ENCODE measurements at regions not wholly inside any gene's neighbourhood (a gene's known extent, or its start where the extent isn't known, plus 50 kb on each side); places are given as distances from the start of the nearest gene placed in this dataset.

GRCh38 chr5:91464886-91465646, 81.9 kb upstream of the ARRDC3 start:
- Histone ChIP-seq H3K27me3 (ENCODE audit: control insufficient read depth, insufficient read depth, low read length) (no peaks in the 10 kb centered on the region), H4K20me1 (ENCODE audit: control insufficient read depth, extremely low read depth, insufficient read depth, low read length) (no peaks in the 10 kb centered on the region), H3K27ac (ENCODE audit: insufficient read depth, low read length) (no peak overlapping the region), H3K4me1 (ENCODE audit: control insufficient read depth, extremely low read depth, insufficient read depth, low read length) (no peaks in the 10 kb centered on the region), H3K36me3 (ENCODE audit: control insufficient read depth, insufficient read depth, low read length) (no peaks in the 10 kb centered on the region), H3K9me3 (ENCODE audit: control insufficient read depth, insufficient read depth, low read depth, low read length) (no peaks in the 10 kb centered on the region), H3K79me2 (ENCODE audit: control insufficient read depth, insufficient read depth, low read length) (no peaks in the 10 kb centered on the region), H3K9ac (ENCODE audit: insufficient read depth, low read length) (no peak overlapping the region), H2AFZ (ENCODE audit: low read length) (no peak overlapping the region), H3K4me2 (ENCODE audit: extremely low read depth, insufficient read depth, low read length) (no peak overlapping the region), H3K4me3 (replicated peaks in 1 of 4; ENCODE audit: control extremely low read depth in 1 of 4, insufficient read depth in 1 of 4, low read depth in 3 of 4, low read length in 4 of 4) (no peak overlapping the region)
- TF ChIP-seq CTCF (conservative IDR thresholded peaks at IDR 0.05 in 1 of 2, IDR thresholded peaks at IDR 0.05 in 1 of 2; ENCODE audit: low read depth in 1 of 2, low read length in 2 of 2) = no peak
- TF ChIP-seq EZH2 (IDR thresholded peaks at IDR 0.05; ENCODE audit: low read length, missing control alignments) = no peak
- peak in 1 of 2 donors; percentile 15 for DNase-seq (ENCODE audit: low read depth in 2 of 2)

- Histone ChIP-seq H3K27me3 (ENCODE audit: control insufficient read depth, insufficient read depth, low read length) (no peaks in the 10 kb centered on the region), H3K4me2 (ENCODE audit: extremely low read depth, insufficient read depth, low read length) (no peak overlapping the region)
- no peak for DNase-seq (ENCODE audit: low read depth in 2 of 2)
These were observed 74.6 kb upstream of the ARRDC3 start for GRCh38 chr5:91457681-91458058.

More at GRCh38 chr5:91457681-91458058, 74.6 kb upstream of the ARRDC3 start:
- Histone ChIP-seq H4K20me1 (ENCODE audit: control insufficient read depth, extremely low read depth, insufficient read depth, low read length) (no peaks in the 10 kb centered on the region), H3K9me3 (ENCODE audit: control insufficient read depth, insufficient read depth, low read depth, low read length) (no peaks in the 10 kb centered on the region), H3K79me2 (ENCODE audit: control insufficient read depth, insufficient read depth, low read length) (no peaks in the 10 kb centered on the region), H3K4me3 (replicated peaks in 1 of 4; ENCODE audit: control extremely low read depth in 1 of 4, insufficient read depth in 1 of 4, low read depth in 3 of 4, low read length in 4 of 4) (no peak overlapping the region), H2AFZ (ENCODE audit: low read length) (no peak overlapping the region), H3K9ac (ENCODE audit: insufficient read depth, low read length) (no peak overlapping the region), H3K27ac (ENCODE audit: insufficient read depth, low read length) (no peak overlapping the region), H3K4me1 (ENCODE audit: control insufficient read depth, extremely low read depth, insufficient read depth, low read length) (no peaks in the 10 kb centered on the region), H3K36me3 (ENCODE audit: control insufficient read depth, insufficient read depth, low read length) (no peaks in the 10 kb centered on the region)
- TF ChIP-seq CTCF (conservative IDR thresholded peaks at IDR 0.05 in 1 of 2, IDR thresholded peaks at IDR 0.05 in 1 of 2; ENCODE audit: low read depth in 1 of 2, low read length in 2 of 2) (no peak), EZH2 (IDR thresholded peaks at IDR 0.05; ENCODE audit: low read length, missing control alignments) (no peak)

Measured in fibroblast of lung (primary cell).